ENCODE measurements at regions not wholly inside any gene's neighbourhood (a gene's known extent, or its start where the extent isn't known, plus 50 kb on each side); places are given as distances from the start of the nearest gene placed in this dataset.

GRCh38 chr20:20979934-20980333 lies 126.2 kb downstream of the LINC00237 start:
- H3K27me3 ChIP-seq (ENCODE audit: control insufficient read depth, insufficient read depth, low read length) = no peaks in the 10 kb centered on the region
- intact Hi-C loops (cut with micrococcal nuclease; ENCODE audit: unreplicated experiment) = no loop called here
- DNase-seq (ENCODE audit: low read depth, low spot score) (no peak), ATAC-seq (no peak)
- ChIA-PET POLR2A (no interaction called here), CTCF (no interaction called here)
- H3K4me1 ChIP-seq (ENCODE audit: control insufficient read depth, insufficient read depth, low read length) = no peaks in the 10 kb centered on the region
- no peaks in the 10 kb centered on the region for H3K9me3 ChIP-seq (ENCODE audit: control insufficient read depth, insufficient read depth, low read depth, low read length)
- no peaks in the 10 kb centered on the region for H3K36me3 ChIP-seq (ENCODE audit: control insufficient read depth, insufficient read depth, low read length)
- no peak overlapping the region for H3K4me3 ChIP-seq (ENCODE audit: low read depth in 2 of 2, low read length in 2 of 2)
- TF ChIP-seq CTCF (IDR thresholded peaks at IDR 0.05) (no peak), POLR2AphosphoS5 (IDR thresholded peaks at IDR 0.05; ENCODE audit: low read depth, low read length) (no peak), SIN3A (IDR thresholded peaks at IDR 0.05; ENCODE audit: borderline replicate concordance, insufficient read depth, low read depth, low read length) (no peak), TCF7L2 (IDR thresholded peaks at IDR 0.05; ENCODE audit: low read depth, low read length) (no peak)
- BruUV-seq (replicated peaks) = no TSS peak
- in situ Hi-C loops (cut with HindIII; ENCODE audit: low pct_unique_long_range_greater_than_20kb, low sequenced_read_pairs) = no loop called here
- no peak overlapping the region for H3K27ac ChIP-seq (ENCODE audit: low read length)

GRCh38 chr20:20977786-20978185 lies 128.4 kb downstream of the LINC00237 start:
- no TSS peak for BruUV-seq (replicated peaks)
- ChIA-PET CTCF (no interaction called here), POLR2A (no interaction called here)
- TF ChIP-seq REST (IDR thresholded peaks at IDR 0.05; ENCODE audit: insufficient read depth in 1 of 2, low read depth in 2 of 2, low read length in 1 of 2) (no peak), SIN3A (IDR thresholded peaks at IDR 0.05; ENCODE audit: borderline replicate concordance, insufficient read depth, low read depth, low read length) (no peak), CTCF (IDR thresholded peaks at IDR 0.05) (no peak), POLR2AphosphoS5 (IDR thresholded peaks at IDR 0.05; ENCODE audit: low read depth, low read length) (no peak), TCF7L2 (IDR thresholded peaks at IDR 0.05; ENCODE audit: low read depth, low read length) (no peak)
- Histone ChIP-seq H3K27ac (ENCODE audit: low read length) (no peak overlapping the region), H3K27me3 (ENCODE audit: control insufficient read depth, insufficient read depth, low read length) (no peaks in the 10 kb centered on the region), H3K4me1 (ENCODE audit: control insufficient read depth, insufficient read depth, low read length) (no peaks in the 10 kb centered on the region), H3K36me3 (ENCODE audit: control insufficient read depth, insufficient read depth, low read length) (no peaks in the 10 kb centered on the region), H3K4me3 (ENCODE audit: low read depth in 2 of 2, low read length in 2 of 2) (no peak overlapping the region), H3K9me3 (ENCODE audit: control insufficient read depth, insufficient read depth, low read depth, low read length) (no peaks in the 10 kb centered on the region)
- ATAC-seq = no peak
- in situ Hi-C loops (cut with HindIII; ENCODE audit: low pct_unique_long_range_greater_than_20kb, low sequenced_read_pairs) = no loop called here
- intact Hi-C loops (cut with micrococcal nuclease; ENCODE audit: unreplicated experiment) = no loop called here
- DNase-seq (ENCODE audit: low read depth, low spot score) = no peak
